Adrenal gland (tissue), 9 donors: ENCODE measurements at regions not wholly inside any gene's neighbourhood (a gene's known extent, or its start where the extent isn't known, plus 50 kb on each side); places are given as distances from the start of the nearest gene placed in this dataset.

Experiments
- DNase-seq, 7 donors: peaks; one replicate each; pipeline ENCODE4 v3.0.0-alpha.2; 2019 to 2020
- H3K27ac ChIP-seq, 5 donors: fragments of 200-600 bp; sonication (generic) in 4 of 5; 1 replicate in 3 of 5; 2 replicates in 2 of 5; pipeline versions ENCODE4 v1.5.1 to v1.8.0; 2016 to 2020; ENCODE audit warnings: mild to moderate bottlenecking in 1 of 5
- H3K27me3 ChIP-seq: fragments of 200-600 bp; 2 replicates; pipeline ENCODE4 v1.8.0; 2021
- H3K36me3 ChIP-seq, 2 donors: fragments of 200-600 bp; replicated peaks in 1 of 2; 1 replicate in 1 of 2; 2 replicates in 1 of 2; pipeline versions ENCODE4 v1.5.1 to v1.8.0; 2018 to 2022
- H3K4me1 ChIP-seq, 2 donors: fragments of 200-600 bp; replicated peaks in 1 of 2; 1 replicate in 1 of 2; 2 replicates in 1 of 2; pipeline versions ENCODE4 v1.5.1 to v1.8.0; 2018 to 2021
- H3K4me3 ChIP-seq, 4 donors: fragments of 200-600 bp; sonication (generic) in 3 of 4; one replicate each; pipeline ENCODE4 v1.5.1; 2016 to 2018
- H3K9me3 ChIP-seq, 3 donors: fragments of 200-600 bp; sonication (generic) in 1 of 3; replicated peaks in 1 of 3; 1 replicate in 2 of 3; 2 replicates in 1 of 3; pipeline versions ENCODE4 v1.5.1 to v1.8.0; 2016 to 2021
- POLR2A ChIP-seq, 2 donors: fragments of 450-650 bp; IDR thresholded peaks; one replicate each; pipeline ENCODE4 v1.6.1; 2017; ENCODE audit warnings: antibody characterized with exemption in 2 of 2, mild to moderate bottlenecking in 2 of 2, moderate library complexity in 1 of 2
- WGBS, 4 donors: extraction: QIAGEN DNeasy Blood & Tissue Kit in 2 of 4; methylation state at CpG; one replicate each; pipeline versions ENCODE4 v1.1.5 to v1.1.7; 2013 to 2017; 5-methylcytosine and 5-hydroxymethylcytosine counted together
- intact Hi-C, 2 donors: fragments of 100-400 bp; cut with DNase I; formaldehyde crosslinking; loops; one replicate each; pipeline versions ENCODE4 v1.14.1 to v1.15.0; 2022 to 2023
- TF ChIP-seq, protein P1 (sequence below), 6 experiments: fragments of 450-650 bp in 4 of 6; fragments of 200-600 bp in 2 of 6; sonication (generic) in 1 of 6; IDR thresholded peaks; 1 replicate in 5 of 6; 2 replicates in 1 of 6; pipeline versions ENCODE4 v1.5.1 to v1.8.0; 2016 to 2021; ENCODE audit warnings: antibody characterized with exemption in 6 of 6, mild to moderate bottlenecking in 2 of 6, moderate library complexity in 1 of 6
- donor health status: healthy with polysubstance abuse.
- donor health status: Bipolar disorder and iron deficiency.
- donor health status: DM: yes; HTN: yes; CAD: no.
- donor health status: DM: no; HTN: no; CAD: no.
- donor health status: DM: no; HTN: no; CAD: no.

GRCh38 chr3:144332868-144333267 lies 361.2 kb downstream of the DIPK2A start:
- no peak for DNase-seq
- TF ChIP-seq POLR2A (IDR thresholded peaks at IDR 0.05), result no peak
- TF ChIP-seq, protein P1, sequence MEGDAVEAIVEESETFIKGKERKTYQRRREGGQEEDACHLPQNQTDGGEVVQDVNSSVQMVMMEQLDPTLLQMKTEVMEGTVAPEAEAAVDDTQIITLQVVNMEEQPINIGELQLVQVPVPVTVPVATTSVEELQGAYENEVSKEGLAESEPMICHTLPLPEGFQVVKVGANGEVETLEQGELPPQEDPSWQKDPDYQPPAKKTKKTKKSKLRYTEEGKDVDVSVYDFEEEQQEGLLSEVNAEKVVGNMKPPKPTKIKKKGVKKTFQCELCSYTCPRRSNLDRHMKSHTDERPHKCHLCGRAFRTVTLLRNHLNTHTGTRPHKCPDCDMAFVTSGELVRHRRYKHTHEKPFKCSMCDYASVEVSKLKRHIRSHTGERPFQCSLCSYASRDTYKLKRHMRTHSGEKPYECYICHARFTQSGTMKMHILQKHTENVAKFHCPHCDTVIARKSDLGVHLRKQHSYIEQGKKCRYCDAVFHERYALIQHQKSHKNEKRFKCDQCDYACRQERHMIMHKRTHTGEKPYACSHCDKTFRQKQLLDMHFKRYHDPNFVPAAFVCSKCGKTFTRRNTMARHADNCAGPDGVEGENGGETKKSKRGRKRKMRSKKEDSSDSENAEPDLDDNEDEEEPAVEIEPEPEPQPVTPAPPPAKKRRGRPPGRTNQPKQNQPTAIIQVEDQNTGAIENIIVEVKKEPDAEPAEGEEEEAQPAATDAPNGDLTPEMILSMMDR (IDR thresholded peaks at IDR 0.05), result no peak
- H3K27ac ChIP-seq, result no peak overlapping the region
- intact Hi-C loops, result no loop called here
- H3K36me3 ChIP-seq, result no peaks in the 10 kb centered on the region
- no peaks in the 10 kb centered on the region for H3K4me1 ChIP-seq
- 66 to 84% (median 75%) methylated on average over 3 of the region's 3 CpGs for WGBS, 4 donors
- no peaks in the 10 kb centered on the region for H3K9me3 ChIP-seq
- no peak overlapping the region for H3K4me3 ChIP-seq
- H3K27me3 ChIP-seq, result no peaks in the 10 kb centered on the region

DNA sequence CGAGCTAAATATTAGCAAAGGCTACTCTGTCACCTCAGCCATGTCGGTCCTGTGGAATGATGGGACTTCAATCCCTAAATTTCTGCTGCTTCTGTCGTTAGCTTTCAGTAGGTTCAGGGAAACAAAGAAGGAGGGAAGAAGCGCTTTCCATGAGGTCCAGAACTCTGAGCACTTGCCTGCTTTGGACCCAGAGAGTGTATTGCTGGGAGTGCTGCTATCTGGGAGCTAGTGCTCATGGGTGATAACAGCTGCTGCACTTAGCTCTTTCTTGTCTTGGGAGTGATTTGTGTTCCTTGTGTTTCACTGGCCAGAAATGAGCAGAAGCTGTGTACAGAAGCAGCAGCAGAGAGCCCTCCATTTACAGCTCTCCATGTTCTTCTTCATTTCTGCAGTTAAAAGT lies 369.8 kb downstream of the DIPK2A start:
- Histone ChIP-seq H3K4me3 (no peak overlapping the region), H3K27me3 (no peaks in the 10 kb centered on the region), H3K27ac (no peak overlapping the region), H3K36me3 (no peaks in the 10 kb centered on the region), H3K9me3 (no peaks in the 10 kb centered on the region), H3K4me1 (no peaks in the 10 kb centered on the region)
- WGBS, 4 donors, result 60 to 74% (median 72%) methylated on average over 4 of the region's 4 CpGs
- intact Hi-C loops, result no loop called here
- no peak for DNase-seq
- no peak for TF ChIP-seq POLR2A (IDR thresholded peaks at IDR 0.05)
- TF ChIP-seq, protein P1 (IDR thresholded peaks at IDR 0.05), result no peak

- 87 to 90% (median 90%) methylated on average over 9 of the region's 9 CpGs for WGBS, 4 donors
- Histone ChIP-seq H3K36me3 (no peaks in the 10 kb centered on the region), H3K4me1 (no peaks in the 10 kb centered on the region), H3K9me3 (no peaks in the 10 kb centered on the region), H3K27me3 (no peaks in the 10 kb centered on the region), H3K27ac (no peak overlapping the region), H3K4me3 (no peak overlapping the region)
- intact Hi-C loops, result no loop called here
- no peak for DNase-seq
- TF ChIP-seq, protein P1 (IDR thresholded peaks at IDR 0.05), result no peak
- TF ChIP-seq POLR2A (IDR thresholded peaks at IDR 0.05), result no peak
Measured at GRCh38 chr3:144343343-144343742, 371.7 kb downstream of the DIPK2A start.

DNA sequence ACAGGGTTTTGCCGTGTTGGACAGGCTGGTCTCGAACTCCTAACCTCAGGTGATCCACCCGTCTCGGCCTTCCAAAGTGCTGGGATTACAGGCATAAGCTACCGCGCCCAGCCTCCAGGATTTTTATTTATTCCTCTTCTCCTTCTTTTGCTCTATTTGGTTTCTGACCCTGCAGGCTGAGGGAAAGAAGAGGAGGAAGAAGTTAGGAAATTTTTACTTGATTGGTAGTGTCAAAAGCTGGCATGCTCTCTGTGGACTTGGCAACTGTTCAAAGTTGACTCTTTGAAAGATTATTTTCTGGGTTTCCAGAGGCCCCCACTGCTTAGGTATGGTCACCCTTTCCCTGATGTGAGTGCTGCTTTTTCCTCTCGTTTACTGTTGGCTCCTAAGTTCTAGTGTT lies 372.2 kb downstream of the DIPK2A start:
- Histone ChIP-seq H3K27ac (no peak overlapping the region), H3K4me1 (no peaks in the 10 kb centered on the region), H3K4me3 (no peak overlapping the region), H3K9me3 (no peaks in the 10 kb centered on the region), H3K27me3 (no peaks in the 10 kb centered on the region), H3K36me3 (no peaks in the 10 kb centered on the region)
- WGBS, 4 donors, result 86 to 94% (median 90%) methylated on average over 7 of the region's 7 CpGs
- DNase-seq, result no peak
- TF ChIP-seq, protein P1 (IDR thresholded peaks at IDR 0.05), result no peak
- no peak for TF ChIP-seq POLR2A (IDR thresholded peaks at IDR 0.05)
- intact Hi-C loops, result no loop called here
